IMR-90 (cell line): ENCODE measurements at regions not wholly inside any gene's neighbourhood (a gene's known extent, or its start where the extent isn't known, plus 50 kb on each side); places are given as distances from the start of the nearest gene placed in this dataset.

ENCODE experiments used
- ATAC-seq: fragments of 200-7000 bp; cut with Tn5 transposase; 2 replicates; pipeline ENCODE4 v1.9.1; 2020; ENCODE audit warnings: low read depth, mild to moderate bottlenecking, moderate library complexity
- BruUV-seq: library from RNA; stranded (reverse); fragments of 400-500 nt; replicated peaks from 2 replicates; lab custom pipeline; 2021; lab: Mats Ljungman, UMichigan
- CTCF ChIA-PET: fragments of 300-600 bp; formaldehyde crosslinking; extraction: SDS; loops from one replicate; lab custom pipeline; 2021; ENCODE audit warnings: antibody characterized with exemption; lab: Yijun Ruan, JAX
- POLR2A ChIA-PET: fragments of 300-600 bp; sonication (Branson Sonifier 250); formaldehyde crosslinking; loops from one replicate; lab custom pipeline; 2022; ENCODE audit warnings: antibody characterized with exemption; ENCODE audit not compliant: unreplicated experiment; lab: Charles Lee
- DNase-seq: peaks from one replicate; pipeline ENCODE4 v3.0.0; 2013
- H2AFZ ChIP-seq: replicated peaks from 2 replicates; pipeline ENCODE3; 2013; ENCODE audit warnings: low read length, mild to moderate bottlenecking; ENCODE audit not compliant: poor library complexity
- H2AK5ac ChIP-seq: 2 replicates; pipeline ENCODE4 v1.6.1; 2013; ENCODE audit warnings: low read depth, low read length, inconsistent platforms
- H2AK9ac ChIP-seq: replicated peaks from 2 replicates; pipeline ENCODE3; 2013; ENCODE audit warnings: mild to moderate bottlenecking, low read depth, low read length, moderate library complexity; ENCODE audit not compliant: poor library complexity
- H2BK120ac ChIP-seq: 2 replicates; pipeline ENCODE4 v1.6.1; 2013; ENCODE audit warnings: low read depth, low read length, inconsistent platforms
- H2BK15ac ChIP-seq: 3 replicates; pipeline ENCODE4 v1.6.1; 2013; ENCODE audit warnings: low read depth, low read length, inconsistent platforms
- H2BK20ac ChIP-seq: 2 replicates; pipeline ENCODE4 v1.6.1; 2013; ENCODE audit warnings: low read depth, mild to moderate bottlenecking, inconsistent platforms, low read length, moderate library complexity
- H2BK5ac ChIP-seq: 2 replicates; pipeline ENCODE4 v1.6.1; 2013; ENCODE audit warnings: mild to moderate bottlenecking, low read depth, low read length, inconsistent platforms; ENCODE audit not compliant: poor library complexity, severe bottlenecking
- H3K14ac ChIP-seq: replicated peaks from 2 replicates; pipeline ENCODE4 v1.6.1; 2013; ENCODE audit warnings: low read depth, low read length, inconsistent platforms
- H3K18ac ChIP-seq: 2 replicates; pipeline ENCODE4 v1.6.1; 2013; ENCODE audit warnings: low read depth, low read length, control low read depth
- H3K23ac ChIP-seq: 2 replicates; pipeline ENCODE4 v1.6.1; 2013; ENCODE audit warnings: low read depth, low read length, inconsistent platforms
- H3K27ac ChIP-seq: 2 replicates; pipeline ENCODE4 v1.5.1; 2013; ENCODE audit warnings: mild to moderate bottlenecking, control low read depth, low read length; ENCODE audit not compliant: insufficient read depth
- H3K27me3 ChIP-seq: 2 replicates; pipeline ENCODE4 v1.6.1; 2013; ENCODE audit warnings: low read length; ENCODE audit not compliant: control insufficient read depth, insufficient read depth
- H3K36me3 ChIP-seq: 2 replicates; pipeline ENCODE4 v1.6.1; 2013; ENCODE audit warnings: low read length, mixed read lengths; ENCODE audit not compliant: control insufficient read depth, insufficient read depth
- H3K4ac ChIP-seq: 2 replicates; pipeline ENCODE4 v1.6.1; 2013; ENCODE audit warnings: low read depth, low read length, inconsistent platforms
- H3K4me1 ChIP-seq: 2 replicates; pipeline ENCODE4 v1.6.1; 2013; ENCODE audit warnings: low read length, mixed read lengths; ENCODE audit not compliant: control insufficient read depth, insufficient read depth
- H3K4me2 ChIP-seq: 2 replicates; pipeline ENCODE4 v1.6.1; 2013; ENCODE audit warnings: low read depth, mild to moderate bottlenecking, control low read depth, low read length, moderate library complexity
- H3K4me3 ChIP-seq: 2 replicates; pipeline ENCODE4 v1.5.1; 2013; ENCODE audit warnings: low read depth, mild to moderate bottlenecking, control low read depth, low read length, moderate library complexity; ENCODE audit not compliant: insufficient read depth
- H3K56ac ChIP-seq: 2 replicates; pipeline ENCODE4 v1.6.1; 2013; ENCODE audit warnings: low read length, inconsistent platforms; ENCODE audit not compliant: insufficient read depth; ENCODE audit errors: extremely low read depth
- H3K79me1 ChIP-seq, 2 experiments: 2 replicates each; pipeline ENCODE4 v1.6.1; 2013; ENCODE audit warnings: low read length in 2 of 2, inconsistent platforms in 1 of 2, low read depth in 1 of 2
- H3K9ac ChIP-seq: 2 replicates; pipeline ENCODE4 v1.6.1; 2013; ENCODE audit warnings: low read depth, low read length, control low read depth
- H3K9me1 ChIP-seq: 2 replicates; pipeline ENCODE4 v1.6.1; 2013; ENCODE audit warnings: low read length, inconsistent platforms; ENCODE audit not compliant: insufficient read depth
- H3K9me3 ChIP-seq: 2 replicates; pipeline ENCODE4 v1.6.1; 2013; ENCODE audit warnings: low read length; ENCODE audit not compliant: control insufficient read depth, insufficient read depth
- H4K20me1 ChIP-seq: 2 replicates; pipeline ENCODE4 v1.6.1; 2013; ENCODE audit warnings: low read length, inconsistent platforms; ENCODE audit not compliant: insufficient read depth
- H4K5ac ChIP-seq: 2 replicates; pipeline ENCODE4 v1.6.1; 2013; ENCODE audit warnings: mild to moderate bottlenecking, low read depth, low read length, control low read depth
- H4K8ac ChIP-seq, 2 experiments: 2 replicates each; pipeline ENCODE4 v1.6.1; 2013; ENCODE audit warnings: low read depth in 2 of 2, low read length in 2 of 2, control low read depth in 1 of 2, inconsistent platforms in 1 of 2
- H4K91ac ChIP-seq: 2 replicates; pipeline ENCODE4 v1.6.1; 2013; ENCODE audit warnings: low read depth, low read length, inconsistent platforms; ENCODE audit not compliant: insufficient read depth
- BHLHE40 ChIP-seq: fragments of 150-350 bp; IDR thresholded peaks from 2 replicates; pipeline ENCODE4 v1.6.1; 2016; ENCODE audit warnings: mild to moderate bottlenecking, low read depth, low read length
- CEBPB ChIP-seq: IDR thresholded peaks from 2 replicates; pipeline ENCODE4 v1.6.1; 2012; ENCODE audit warnings: low read depth, low read length, improper control_type of control experiment
- CHD1 ChIP-seq: IDR thresholded peaks from 2 replicates; pipeline ENCODE4 v1.6.1; 2012; ENCODE audit warnings: low read depth, low read length, improper control_type of control experiment
- FOS ChIP-seq: fragments of 150-350 bp; IDR thresholded peaks from 2 replicates; pipeline ENCODE4 v1.6.1; 2016; ENCODE audit warnings: low read depth, low read length
- MAFK ChIP-seq: IDR thresholded peaks from 2 replicates; pipeline ENCODE4 v1.6.1; 2012; ENCODE audit warnings: low read depth, low read length, improper control_type of control experiment
- MAZ ChIP-seq: IDR thresholded peaks from 2 replicates; pipeline ENCODE4 v1.6.1; 2012; ENCODE audit warnings: low read depth, mild to moderate bottlenecking, low read length, improper control_type of control experiment, moderate library complexity, borderline replicate concordance
- MXI1 ChIP-seq: IDR thresholded peaks from 2 replicates; pipeline ENCODE4 v1.6.1; 2012; ENCODE audit warnings: low read depth, mild to moderate bottlenecking, low read length, moderate library complexity, borderline replicate concordance
- NFE2L2 ChIP-seq: fragments of 150-350 bp; IDR thresholded peaks from 2 replicates; pipeline ENCODE4 v1.6.1; 2016; ENCODE audit warnings: low read depth, mild to moderate bottlenecking, low read length
- POLR2A ChIP-seq: IDR thresholded peaks from 2 replicates; pipeline ENCODE4 v1.6.1; 2012; ENCODE audit warnings: mild to moderate bottlenecking, low read depth, low read length
- RAD21 ChIP-seq: IDR thresholded peaks from 2 replicates; pipeline ENCODE4 v1.6.1; 2012; ENCODE audit warnings: low read length, improper control_type of control experiment
- RCOR1 ChIP-seq: IDR thresholded peaks from 2 replicates; pipeline ENCODE4 v1.6.1; 2012; ENCODE audit warnings: mild to moderate bottlenecking, low read length, improper control_type of control experiment; ENCODE audit not compliant: insufficient replicate concordance
- RFX5 ChIP-seq: IDR thresholded peaks from 2 replicates; pipeline ENCODE4 v1.8.0; 2012; ENCODE audit warnings: low read depth, mild to moderate bottlenecking, low read length, moderate library complexity
- SMC3 ChIP-seq: fragments of 150-350 bp; IDR thresholded peaks from 2 replicates; pipeline ENCODE4 v1.6.1; 2016; ENCODE audit warnings: low read depth, mild to moderate bottlenecking, antibody characterized with exemption, low read length, moderate library complexity
- WGBS, 2 experiments: methylation state at CpG; one replicate each; pipeline versions ENCODE4 v1.1.5 to v1.1.7; 2013; ENCODE audit warnings: missing lambda C conversion rate in 2 of 2; ENCODE audit not compliant: insufficient read length in 1 of 2; ENCODE audit errors: extremely low coverage in 2 of 2; 5-methylcytosine and 5-hydroxymethylcytosine counted together
- dilution Hi-C: fragments of 300-500 bp; cut with HindIII; formaldehyde crosslinking; loops from one replicate; pipeline ENCODE4 v1.14.3; 2018; ENCODE audit warnings: low sequenced_read_pairs; ENCODE audit not compliant: unreplicated experiment
- in situ Hi-C: fragments of 300-500 bp; cut with MboI; formaldehyde crosslinking; loops from 3 replicates; pipeline ENCODE4 v1.14.3; 2019; ENCODE audit warnings: low sequenced_read_pairs, inconsistent platforms, mixed read lengths
- intact Hi-C: fragments of 100-400 bp; cut with micrococcal nuclease; formaldehyde crosslinking; loops from 2 replicates; pipeline ENCODE4 v1.10.0; 2022
- TF ChIP-seq, protein P1 (sequence below): fragments of 150-350 bp; IDR thresholded peaks from 2 replicates; pipeline ENCODE4 v1.6.1; 2016; ENCODE audit warnings: low read depth, mild to moderate bottlenecking, low read length, moderate library complexity, borderline replicate concordance
- TF ChIP-seq, protein P2 (sequence below): conservative IDR thresholded peaks from 2 replicates; pipeline ENCODE4 v1.5.1; 2012; ENCODE audit warnings: mild to moderate bottlenecking, low read depth, low read length, improper control_type of control experiment

DNA sequence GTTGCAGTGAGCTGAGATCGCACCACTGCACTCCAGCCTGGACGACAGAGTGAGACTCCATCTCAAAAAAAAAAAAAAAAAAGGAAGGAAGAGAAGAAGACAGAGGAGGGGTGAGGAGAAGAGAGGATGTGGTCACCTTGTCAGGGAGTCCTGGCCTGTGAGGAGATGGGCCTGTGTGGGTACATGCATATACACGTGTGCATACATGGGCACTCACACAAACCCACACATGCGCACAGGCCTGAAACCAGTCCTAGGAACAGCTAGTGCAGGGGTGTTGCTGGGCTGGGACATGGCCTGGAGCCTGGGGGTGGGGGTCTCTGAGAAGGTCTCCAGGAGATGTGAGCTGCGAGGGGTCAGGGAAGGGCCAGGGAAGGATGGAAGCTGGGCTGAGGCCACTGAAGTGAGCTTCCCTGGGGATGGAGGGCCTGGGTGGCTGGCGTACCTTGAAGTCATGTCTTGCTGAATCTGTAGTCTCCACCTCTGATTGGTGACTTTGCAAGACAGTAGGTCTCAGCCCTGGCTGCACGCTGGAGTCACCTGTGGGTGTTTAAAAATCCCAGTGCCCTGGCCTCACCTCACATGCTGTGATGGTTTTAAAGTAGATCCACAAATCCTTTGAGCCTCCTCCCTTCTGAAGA lies 72.4 kb downstream of the MRM1 start:
- TF ChIP-seq MAZ (no peak), RCOR1 (no peak), NFE2L2 (no peak), MXI1 (no peak), POLR2A (no peak), CHD1 (no peak), MAFK (no peak), RAD21 (no peak), RFX5 (no peak), SMC3 (no peak), FOS (no peak), BHLHE40 (no peak), CEBPB (no peak)
- TF ChIP-seq, protein P1, sequence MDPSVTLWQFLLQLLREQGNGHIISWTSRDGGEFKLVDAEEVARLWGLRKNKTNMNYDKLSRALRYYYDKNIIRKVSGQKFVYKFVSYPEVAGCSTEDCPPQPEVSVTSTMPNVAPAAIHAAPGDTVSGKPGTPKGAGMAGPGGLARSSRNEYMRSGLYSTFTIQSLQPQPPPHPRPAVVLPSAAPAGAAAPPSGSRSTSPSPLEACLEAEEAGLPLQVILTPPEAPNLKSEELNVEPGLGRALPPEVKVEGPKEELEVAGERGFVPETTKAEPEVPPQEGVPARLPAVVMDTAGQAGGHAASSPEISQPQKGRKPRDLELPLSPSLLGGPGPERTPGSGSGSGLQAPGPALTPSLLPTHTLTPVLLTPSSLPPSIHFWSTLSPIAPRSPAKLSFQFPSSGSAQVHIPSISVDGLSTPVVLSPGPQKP: no peak
- TF ChIP-seq, protein P2, sequence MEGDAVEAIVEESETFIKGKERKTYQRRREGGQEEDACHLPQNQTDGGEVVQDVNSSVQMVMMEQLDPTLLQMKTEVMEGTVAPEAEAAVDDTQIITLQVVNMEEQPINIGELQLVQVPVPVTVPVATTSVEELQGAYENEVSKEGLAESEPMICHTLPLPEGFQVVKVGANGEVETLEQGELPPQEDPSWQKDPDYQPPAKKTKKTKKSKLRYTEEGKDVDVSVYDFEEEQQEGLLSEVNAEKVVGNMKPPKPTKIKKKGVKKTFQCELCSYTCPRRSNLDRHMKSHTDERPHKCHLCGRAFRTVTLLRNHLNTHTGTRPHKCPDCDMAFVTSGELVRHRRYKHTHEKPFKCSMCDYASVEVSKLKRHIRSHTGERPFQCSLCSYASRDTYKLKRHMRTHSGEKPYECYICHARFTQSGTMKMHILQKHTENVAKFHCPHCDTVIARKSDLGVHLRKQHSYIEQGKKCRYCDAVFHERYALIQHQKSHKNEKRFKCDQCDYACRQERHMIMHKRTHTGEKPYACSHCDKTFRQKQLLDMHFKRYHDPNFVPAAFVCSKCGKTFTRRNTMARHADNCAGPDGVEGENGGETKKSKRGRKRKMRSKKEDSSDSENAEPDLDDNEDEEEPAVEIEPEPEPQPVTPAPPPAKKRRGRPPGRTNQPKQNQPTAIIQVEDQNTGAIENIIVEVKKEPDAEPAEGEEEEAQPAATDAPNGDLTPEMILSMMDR: no peak
- dilution Hi-C loops: no loop called here
- WGBS, 2 experiments: 47% methylated on average over 2 of the region's 7 CpGs; no CpG with 5 or more reads in 1 of the 2 experiments

More for the DNA sequence above, 72.4 kb downstream of the MRM1 start:
- ChIA-PET POLR2A (no interaction called here), CTCF (no interaction called here)
- H2AK9ac ChIP-seq: no peak overlapping the region
- no peak overlapping the region for H3K4ac ChIP-seq
- no peak overlapping the region for H4K5ac ChIP-seq
- H3K9me1 ChIP-seq: no peaks in the 10 kb centered on the region
- intact Hi-C loops: no loop called here
- no peak for DNase-seq
- no peak overlapping the region for H3K4me3 ChIP-seq
- no peak overlapping the region for H2BK5ac ChIP-seq
- in situ Hi-C loops: no loop called here
- H4K20me1 ChIP-seq: no peaks in the 10 kb centered on the region
- H3K56ac ChIP-seq: no peak overlapping the region
- H3K4me1 ChIP-seq: no peaks in the 10 kb centered on the region
- BruUV-seq: no TSS peak
- H3K36me3 ChIP-seq: no peaks in the 10 kb centered on the region
- H2BK20ac ChIP-seq: no peak overlapping the region
- no peak overlapping the region for H3K18ac ChIP-seq
- no peak overlapping the region for H3K14ac ChIP-seq
- no peak for ATAC-seq
- H3K27ac ChIP-seq: no peak overlapping the region
- H2BK15ac ChIP-seq: no peak overlapping the region
- no peak overlapping the region for H3K4me2 ChIP-seq
- H3K9me3 ChIP-seq: no peaks in the 10 kb centered on the region
- H4K8ac ChIP-seq: no peak overlapping the region
- H4K91ac ChIP-seq: no peak overlapping the region
- H3K23ac ChIP-seq: no peak overlapping the region
- no peak overlapping the region for H3K9ac ChIP-seq
- H2AFZ ChIP-seq: no peak overlapping the region
- H3K79me1 ChIP-seq: no peaks in the 10 kb centered on the region
- H2BK120ac ChIP-seq: no peak overlapping the region
- H3K27me3 ChIP-seq: peaks cover 24% of the 10 kb centered on the region
- no peak overlapping the region for H2AK5ac ChIP-seq
